ENCODE measurements at regions not wholly inside any gene's neighbourhood (a gene's known extent, or its start where the extent isn't known, plus 50 kb on each side); places are given as distances from the start of the nearest gene placed in this dataset.
A peak's percentile ranks its signal among the peaks of the same experiment; 100 is the strongest.

DNA sequence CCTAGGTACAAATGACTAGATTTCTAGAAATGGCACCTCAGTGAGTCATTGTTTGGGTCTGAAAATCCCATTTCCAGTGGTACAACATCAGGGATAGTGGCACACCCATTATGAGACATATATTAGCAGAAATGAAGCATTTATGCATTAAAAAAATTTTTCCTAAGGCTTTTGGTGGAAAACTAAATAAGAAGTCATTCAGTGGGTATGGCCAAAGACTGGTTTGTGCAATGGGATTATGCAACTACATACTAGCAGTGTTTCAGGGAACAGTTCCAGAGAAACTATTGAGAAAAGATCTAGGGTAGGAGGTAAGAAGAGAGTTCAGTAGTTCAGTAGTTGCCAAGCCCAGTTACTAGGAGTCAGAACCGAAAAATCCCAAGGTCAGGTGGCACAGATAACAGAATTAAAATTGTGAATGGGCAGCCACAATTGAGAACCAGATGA is 106.5 kb upstream of the HAPLN1 start:
- intact Hi-C loops (cut with DNase I), result no loop called here
- TF ChIP-seq CTCF (IDR thresholded peaks at IDR 0.05), result no peak
- no peak for TF ChIP-seq POLR2A (IDR thresholded peaks at IDR 0.05)
- peaks cover 0 to 7% (median 0%) of the 10 kb centered on the region in 12 donors for H3K9me3 ChIP-seq
- H3K27ac ChIP-seq, result no peak overlapping the region
- H3K4me3 ChIP-seq, result no peak overlapping the region
- no peaks in the 10 kb centered on the region for H3K36me3 ChIP-seq
- no peaks in the 10 kb centered on the region for H3K4me1 ChIP-seq
- no peak for DNase-seq
- WGBS, 4 donors, result 60 to 70% (median 64%) methylated on average over 1 of the region's 1 CpG
- peak in 3 of 4 donors; percentile 37 to 83 (median 72) for ATAC-seq
- H3K27me3 ChIP-seq, result no peaks in the 10 kb centered on the region

- 80 to 100% (median 92%) methylated on average over 1 of the region's 1 CpG for WGBS, 4 donors
- Histone ChIP-seq H3K9me3 (peaks cover 0 to 13% (median 2%) of the 10 kb centered on the region in 12 donors), H3K4me3 (no peak overlapping the region), H3K27ac (no peak overlapping the region), H3K27me3 (no peaks in the 10 kb centered on the region), H3K4me1 (no peaks in the 10 kb centered on the region), H3K36me3 (no peaks in the 10 kb centered on the region)
- intact Hi-C loops (cut with DNase I), result no loop called here
- no peak for DNase-seq
- ATAC-seq, result no peak
- TF ChIP-seq POLR2A (IDR thresholded peaks at IDR 0.05), result no peak
- TF ChIP-seq CTCF (IDR thresholded peaks at IDR 0.05), result no peak
Observed at GRCh38 chr5:83817591-83817990, 96.9 kb upstream of the HAPLN1 start.

DNA sequence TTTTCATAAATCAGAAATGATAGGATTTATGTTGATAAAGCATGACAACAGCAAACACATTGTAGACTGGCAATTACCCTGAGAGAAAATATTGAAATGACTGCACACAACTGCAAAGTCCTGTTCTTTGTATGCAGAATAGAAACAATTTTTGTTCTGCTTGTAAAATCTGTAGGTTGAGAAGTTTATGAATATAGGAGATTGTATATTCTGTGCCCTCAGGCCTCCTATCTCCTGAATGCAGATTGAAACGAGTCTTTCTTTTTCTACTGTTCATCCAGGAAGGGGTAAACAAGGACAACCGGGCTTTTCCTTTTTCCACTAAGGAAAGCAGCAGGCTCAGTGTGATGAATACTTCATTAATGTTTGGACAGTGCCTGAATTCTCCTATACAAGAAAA is 95.0 kb upstream of the HAPLN1 start:
- TF ChIP-seq CTCF (IDR thresholded peaks at IDR 0.05) (no peak), POLR2A (IDR thresholded peaks at IDR 0.05) (no peak)
- ATAC-seq (no peak), DNase-seq (no peak)
- intact Hi-C loops (cut with DNase I), result no loop called here
- no peak overlapping the region for H3K4me3 ChIP-seq
- H3K27me3 ChIP-seq, result no peaks in the 10 kb centered on the region
- no peaks in the 10 kb centered on the region for H3K36me3 ChIP-seq
- no peaks in the 10 kb centered on the region for H3K4me1 ChIP-seq
- H3K9me3 ChIP-seq, result peaks cover 0 to 13% (median 2%) of the 10 kb centered on the region in 12 donors
- WGBS, 4 donors, result 44 to 54% (median 49%) methylated on average over 2 of the region's 2 CpGs
- H3K27ac ChIP-seq, result no peak overlapping the region

DNA sequence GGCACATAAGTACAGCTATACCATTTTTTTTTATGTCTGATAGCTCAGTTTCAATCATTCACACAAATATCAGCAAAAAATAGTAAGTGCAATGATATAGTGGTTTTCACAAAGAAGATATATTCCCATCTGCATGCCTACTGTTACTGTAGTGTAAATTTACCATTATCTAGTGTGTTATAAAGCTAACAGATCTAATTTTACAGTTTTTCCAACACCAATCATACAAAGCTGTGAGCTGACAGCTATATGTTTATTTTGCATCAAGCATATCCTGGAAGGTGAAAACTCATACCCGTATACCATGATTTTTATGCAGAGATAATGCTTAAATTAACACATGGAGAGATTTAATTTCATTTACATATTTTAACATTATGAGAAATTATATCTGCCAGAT is 89.9 kb upstream of the HAPLN1 start:
- no peak for ATAC-seq
- no peaks in the 10 kb centered on the region for H3K27me3 ChIP-seq
- H3K36me3 ChIP-seq, result no peaks in the 10 kb centered on the region
- TF ChIP-seq CTCF (IDR thresholded peaks at IDR 0.05) (no peak), POLR2A (IDR thresholded peaks at IDR 0.05) (no peak)
- no peaks in the 10 kb centered on the region for H3K4me1 ChIP-seq
- H3K9me3 ChIP-seq, result peaks cover 0 to 2% (median 0%) of the 10 kb centered on the region in 12 donors
- WGBS, 4 donors, result 81 to 91% (median 85%) methylated on average over 1 of the region's 1 CpG
- DNase-seq, result no peak
- intact Hi-C loops (cut with DNase I), result no loop called here
- H3K4me3 ChIP-seq, result no peak overlapping the region
- no peak overlapping the region for H3K27ac ChIP-seq

Data from heart left ventricle (tissue), 16 donors.